Heart right ventricle (tissue), 16 donors: ENCODE measurements at regions not wholly inside any gene's neighbourhood (a gene's known extent, or its start where the extent isn't known, plus 50 kb on each side); places are given as distances from the start of the nearest gene placed in this dataset.

Source experiments
- ATAC-seq, 8 donors: fragments of 200-7000 bp; cut with Tn5 transposase; one replicate each; pipeline ENCODE4 v1.9.1; 2020; ENCODE audit warnings: mild to moderate bottlenecking in 8 of 8, moderate library complexity in 8 of 8, moderate number of reproducible peaks in 1 of 8
- DNase-seq, 2 donors: peaks; one replicate each; pipeline ENCODE4 v3.0.0-alpha.2; 2020
- H3K27ac ChIP-seq, 10 donors: fragments of 200-600 bp; sonication (generic) in 2 of 10; one replicate each; pipeline versions ENCODE4 v1.5.0 to v1.8.0; 2020 to 2022; ENCODE audit warnings: mild to moderate bottlenecking in 3 of 10
- H3K27me3 ChIP-seq, 7 donors: fragments of 200-600 bp; one replicate each; pipeline ENCODE4 v1.8.0; 2021 to 2022; ENCODE audit warnings: mild to moderate bottlenecking in 2 of 7
- H3K36me3 ChIP-seq, 9 donors: fragments of 200-600 bp; sonication (generic) in 1 of 9; one replicate each; pipeline versions ENCODE4 v1.5.0 to v1.8.0; 2020 to 2022; ENCODE audit warnings: mild to moderate bottlenecking in 2 of 9
- H3K4me1 ChIP-seq, 9 donors: fragments of 200-600 bp; sonication (generic) in 1 of 9; one replicate each; pipeline versions ENCODE4 v1.5.0 to v1.8.0; 2020 to 2022; ENCODE audit warnings: mild to moderate bottlenecking in 4 of 9
- H3K4me3 ChIP-seq, 10 donors: fragments of 200-600 bp; sonication (generic) in 2 of 10; one replicate each; pipeline versions ENCODE4 v1.5.0 to v1.8.0; 2020 to 2022; ENCODE audit warnings: mild to moderate bottlenecking in 7 of 10, moderate library complexity in 2 of 10
- H3K9me3 ChIP-seq, 11 donors: fragments of 200-600 bp in 10 of 11; sonication (generic) in 2 of 11; one replicate each; pipeline versions ENCODE4 v1.5.0 to v1.8.0; 2013 to 2022; ENCODE audit warnings: mild to moderate bottlenecking in 2 of 11, control low read depth in 1 of 11, moderate library complexity in 1 of 11
- CTCF ChIP-seq, 9 donors: fragments of 200-600 bp; sonication (generic) in 2 of 9; IDR thresholded peaks; one replicate each; pipeline versions ENCODE4 v1.5.0 to v1.8.0; 2021 to 2022; ENCODE audit warnings: antibody characterized with exemption in 9 of 9, mild to moderate bottlenecking in 5 of 9, moderate library complexity in 1 of 9
- WGBS, 2 donors: extraction: QIAGEN DNeasy Blood & Tissue Kit; methylation state at CpG; one replicate each; pipeline ENCODE4 v1.1.7; 2013; ENCODE audit warnings: inconsistent platforms in 1 of 2; 5-methylcytosine and 5-hydroxymethylcytosine counted together
- intact Hi-C, 10 donors: fragments of 100-400 bp; cut with DNase I; formaldehyde crosslinking; loops; one replicate each; pipeline versions ENCODE4 v1.11.1 to v1.14.2; 2022
- donor health status: Arrhythmogenic right ventricular cardiomyopathy.
- donor health status: ischemic (EF 13 %, LVEDD 7.1; RV severe dilation, severe dysfunction).
- donor health status: healthy with polysubstance abuse.
- donor health status: DM: no; HTN: yes; CAD: no.
- donor health status: DM: no; HTN: no; CAD: no.
- donor health status: ischemic (EF 25% LVEDD 6.9; RV normal size, moderate dysfunction).
- donor health status: ischemic (EF 25% LVEDD 5.7; RV mildly dilated, moderate dysfunction).
- donor health status: healthy.
- donor health status: DM: yes; HTN: yes; CAD: no.
- donor health status: Ischemic cardiomyopathy.
- donor health status: ischemic (EF 35%, LVEDD 5.7; RV mildly dilated, moderate dysfunction).
- donor health status: nonischemic (EF 11% LVEDD 7.7; RV severe dilation, severe dysfunction).
- donor health status: DM: yes; HTN: yes; CAD: no.
- donor health status: PGD.
- donor health status: ischemic (EF 29% LVEDD 5.4; RV normal size, mild dysfunction).
- donor health status: nonischemic (EF 23%, LVEDD 6.1; RV moderate dilation, normal function).

- WGBS, 2 donors: 87 to 88% methylated on average over 2 of the region's 2 CpGs
- intact Hi-C loops: no loop called here
- DNase-seq (no peak), ATAC-seq (no peak)
- Histone ChIP-seq H3K9me3 (peaks cover 0 to 25% (median 0%) of the 10 kb centered on the region in 11 donors), H3K27ac (no peak overlapping the region), H3K27me3 (no peaks in the 10 kb centered on the region), H3K4me1 (peaks cover 0 to 7% (median 0%) of the 10 kb centered on the region in 9 donors), H3K4me3 (no peak overlapping the region), H3K36me3 (no peaks in the 10 kb centered on the region)
- TF ChIP-seq CTCF (IDR thresholded peaks at IDR 0.05): no peak
These were observed 52.5 kb upstream of the C11orf58 start for GRCh38 chr11:16685914-16686313.

GRCh38 chr11:16678466-16679116, 59.9 kb upstream of the C11orf58 start:
- Histone ChIP-seq H3K9me3 (peaks cover 0 to 26% (median 0%) of the 10 kb centered on the region in 11 donors), H3K27me3 (no peaks in the 10 kb centered on the region), H3K4me1 (no peaks in the 10 kb centered on the region), H3K36me3 (no peaks in the 10 kb centered on the region), H3K27ac (no peak overlapping the region), H3K4me3 (no peak overlapping the region)
- DNase-seq (no peak), ATAC-seq (no peak)
- TF ChIP-seq CTCF (IDR thresholded peaks at IDR 0.05): no peak
- 60 to 72% methylated on average over 7 of the region's 7 CpGs for WGBS, 2 donors
- intact Hi-C loops: no loop called here

- H3K36me3 ChIP-seq: no peaks in the 10 kb centered on the region
- H3K4me3 ChIP-seq: no peak overlapping the region
- H3K9me3 ChIP-seq: peaks cover 0 to 26% (median 0%) of the 10 kb centered on the region in 11 donors
- no peak overlapping the region for H3K27ac ChIP-seq
- TF ChIP-seq CTCF (IDR thresholded peaks at IDR 0.05): no peak
- DNase-seq (no peak), ATAC-seq (no peak)
- no peaks in the 10 kb centered on the region for H3K4me1 ChIP-seq
- WGBS, 2 donors: 77 to 85% methylated on average over 2 of the region's 2 CpGs
- intact Hi-C loops: no loop called here
- no peaks in the 10 kb centered on the region for H3K27me3 ChIP-seq
These were observed 68.5 kb upstream of the C11orf58 start for GRCh38 chr11:16669799-16670415.

GRCh38 chr11:16632295-16633200, 105.9 kb upstream of the C11orf58 start:
- peak in 1 of 8 donors; percentile 20 for ATAC-seq
- Histone ChIP-seq H3K27ac (no peak overlapping the region), H3K9me3 (peaks cover 0 to 13% (median 0%) of the 10 kb centered on the region in 11 donors), H3K36me3 (no peaks in the 10 kb centered on the region), H3K27me3 (peaks cover 0 to 2% (median 0%) of the 10 kb centered on the region in 7 donors), H3K4me3 (no peak overlapping the region), H3K4me1 (no peaks in the 10 kb centered on the region)
- DNase-seq: no peak
- WGBS, 2 donors: 79 to 80% methylated on average over 9 of the region's 9 CpGs
- TF ChIP-seq CTCF (IDR thresholded peaks at IDR 0.05): peak in 7 of 9 donors; percentile 20 to 40 (median 29)
- intact Hi-C loops: loop anchor here in 1 of 10 donors (10.0 kb wide), 1 partner anchor 1298 kb away; no protein-coding TSS in a partner anchor
